ENCODE measurements at regions not wholly inside any gene's neighbourhood (a gene's known extent, or its start where the extent isn't known, plus 50 kb on each side); places are given as distances from the start of the nearest gene placed in this dataset.
"Not testable (repeated sequence)": the region's sequence is repeated elsewhere in the genome, so short reads cannot be mapped to it uniquely, and the experiment has no call there.

DNA sequence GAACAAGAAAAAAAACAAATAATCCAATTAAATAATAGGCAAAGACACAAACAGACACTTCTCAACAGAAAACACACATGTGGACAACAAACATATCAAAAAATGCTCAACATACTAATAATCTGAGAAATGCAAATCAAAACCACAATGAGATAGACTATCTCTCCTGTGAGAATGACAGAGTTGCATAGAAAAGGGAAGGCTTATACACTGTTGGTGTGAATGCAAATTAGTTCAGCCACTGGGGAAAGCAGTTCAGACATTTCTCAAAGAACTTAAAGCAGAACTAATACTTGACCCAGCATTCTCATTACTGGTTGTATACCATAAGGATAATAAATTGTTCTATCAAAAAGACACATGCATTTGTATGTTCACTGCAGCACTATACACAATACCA lies 637.8 kb upstream of the LUZP2 start:
- no peak overlapping the region for H3K4me3 ChIP-seq (ENCODE audit: low read depth, low read length)
- TF ChIP-seq CTCF (IDR thresholded peaks at IDR 0.05; ENCODE audit: insufficient read depth, low read depth, low read length, missing control alignments) = no peak
- DNase-seq (ENCODE audit: low read depth) = peak; percentile 2

- no peak for DNase-seq (ENCODE audit: low read depth)
- H3K4me3 ChIP-seq (ENCODE audit: low read depth, low read length) = no peak overlapping the region
- TF ChIP-seq CTCF (IDR thresholded peaks at IDR 0.05; ENCODE audit: insufficient read depth, low read depth, low read length, missing control alignments) = no peak
Observed at GRCh38 chr11:23861615-23862014, 635.2 kb upstream of the LUZP2 start.

- DNase-seq (ENCODE audit: low read depth) = no peak
- TF ChIP-seq CTCF (IDR thresholded peaks at IDR 0.05; ENCODE audit: insufficient read depth, low read depth, low read length, missing control alignments) = no peak
- H3K4me3 ChIP-seq (ENCODE audit: low read depth, low read length) = no peak overlapping the region
Observed at GRCh38 chr11:23865341-23865975, 631.4 kb upstream of the LUZP2 start.

GRCh38 chr11:23866641-23867040 lies 630.2 kb upstream of the LUZP2 start:
- no peak for DNase-seq (ENCODE audit: low read depth)
- H3K4me3 ChIP-seq (ENCODE audit: low read depth, low read length) = no peak overlapping the region
- no peak for TF ChIP-seq CTCF (IDR thresholded peaks at IDR 0.05; ENCODE audit: insufficient read depth, low read depth, low read length, missing control alignments)

GRCh38 chr11:23869671-23870070 lies 627.2 kb upstream of the LUZP2 start:
- no peak overlapping the region for H3K4me3 ChIP-seq (ENCODE audit: low read depth, low read length)
- no peak for TF ChIP-seq CTCF (IDR thresholded peaks at IDR 0.05; ENCODE audit: insufficient read depth, low read depth, low read length, missing control alignments)
- DNase-seq (ENCODE audit: low read depth) = no peak

DNA sequence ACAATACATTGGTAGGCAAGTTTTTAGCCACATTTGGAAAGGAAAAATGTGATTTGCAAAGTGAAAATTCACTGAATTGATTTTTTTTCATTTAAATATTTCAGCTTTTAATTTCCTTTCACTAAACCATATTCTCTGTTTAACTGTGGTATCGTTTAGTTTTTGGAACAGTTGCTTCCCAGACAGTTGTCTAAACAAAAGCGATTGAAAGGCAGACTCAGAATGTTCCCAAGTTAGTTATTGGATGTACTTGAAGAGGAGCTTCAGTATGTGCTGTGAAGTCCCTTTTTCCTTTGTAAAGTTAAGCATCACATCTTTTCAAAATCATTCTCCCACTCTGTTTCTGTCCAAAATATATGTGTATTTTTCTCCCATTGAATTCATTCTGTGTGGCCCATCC lies 623.4 kb upstream of the LUZP2 start:
- H3K4me3 ChIP-seq (ENCODE audit: low read depth, low read length) = no peak overlapping the region
- no peak for DNase-seq (ENCODE audit: low read depth)
- no peak for TF ChIP-seq CTCF (IDR thresholded peaks at IDR 0.05; ENCODE audit: insufficient read depth, low read depth, low read length, missing control alignments)

GRCh38 chr11:23875176-23875850 lies 621.5 kb upstream of the LUZP2 start:
- H3K4me3 ChIP-seq (ENCODE audit: low read depth, low read length) = no peak overlapping the region
- no peak for DNase-seq (ENCODE audit: low read depth)
- no peak for TF ChIP-seq CTCF (IDR thresholded peaks at IDR 0.05; ENCODE audit: insufficient read depth, low read depth, low read length, missing control alignments)

- H3K4me3 ChIP-seq (ENCODE audit: low read depth, low read length); DNase-seq (ENCODE audit: low read depth): not testable (repeated sequence)
Observed at GRCh38 chr11:23883426-23884048, 613.3 kb upstream of the LUZP2 start.

Measured in GM12865 (cell line).